Neuronal stem cell (in vitro differentiated cells): ENCODE measurements at regions not wholly inside any gene's neighbourhood (a gene's known extent, or its start where the extent isn't known, plus 50 kb on each side); places are given as distances from the start of the nearest gene placed in this dataset.

Source experiments
- DNase-seq: peaks from one replicate; pipeline ENCODE4 v3.0.0-alpha.2; 2013; ENCODE audit warnings: low spot score
- H2AFZ ChIP-seq: one replicate; pipeline ENCODE4 v1.6.1; 2013; ENCODE audit warnings: mild to moderate bottlenecking, low read length, inconsistent platforms
- H2AK5ac ChIP-seq: 2 replicates; pipeline ENCODE4 v1.6.1; 2013; ENCODE audit warnings: low read depth, mild to moderate bottlenecking, inconsistent platforms, low read length, moderate library complexity, mixed read lengths
- H2BK120ac ChIP-seq: 2 replicates; pipeline ENCODE4 v1.6.1; 2013; ENCODE audit warnings: low read depth, mild to moderate bottlenecking, inconsistent platforms, low read length, moderate library complexity, mixed read lengths
- H2BK12ac ChIP-seq: one replicate; pipeline ENCODE4 v1.6.1; 2013; ENCODE audit warnings: low read length, inconsistent platforms
- H2BK15ac ChIP-seq: 2 replicates; pipeline ENCODE4 v1.6.1; 2013; ENCODE audit warnings: mild to moderate bottlenecking, low read length, inconsistent platforms, mixed read lengths
- H2BK5ac ChIP-seq: one replicate; pipeline ENCODE4 v1.6.1; 2013; ENCODE audit warnings: inconsistent platforms, mild to moderate bottlenecking, low read length, moderate library complexity
- H3K14ac ChIP-seq: one replicate; pipeline ENCODE4 v1.6.1; 2013; ENCODE audit warnings: low read length, inconsistent platforms
- H3K18ac ChIP-seq: 2 replicates; pipeline ENCODE4 v1.6.1; 2013; ENCODE audit warnings: low read length, inconsistent platforms
- H3K23ac ChIP-seq: 2 replicates; pipeline ENCODE4 v1.6.1; 2013; ENCODE audit warnings: low read depth, mild to moderate bottlenecking, mixed read lengths, low read length, inconsistent platforms; ENCODE audit not compliant: poor library complexity
- H3K27ac ChIP-seq: replicated peaks from 3 replicates; pipeline ENCODE4 v1.5.1; 2013; ENCODE audit warnings: low read length, inconsistent platforms
- H3K27me3 ChIP-seq, 3 experiments: 2 replicates each; pipeline ENCODE4 v1.6.1; 2013; ENCODE audit warnings: low read length in 3 of 3, mild to moderate bottlenecking in 2 of 3, inconsistent platforms in 1 of 3, low read depth in 1 of 3, mixed read lengths in 1 of 3, moderate library complexity in 1 of 3; ENCODE audit not compliant: control insufficient read depth in 3 of 3, insufficient read depth in 3 of 3
- H3K36me3 ChIP-seq, 2 donors: replicated peaks in 1 of 2; 2 replicates each; pipeline ENCODE4 v1.6.1; 2013; ENCODE audit warnings: low read length in 2 of 2; ENCODE audit not compliant: control insufficient read depth in 2 of 2, insufficient read depth in 2 of 2
- H3K4ac ChIP-seq: 2 replicates; pipeline ENCODE4 v1.6.1; 2013; ENCODE audit warnings: inconsistent platforms, mild to moderate bottlenecking, low read length, moderate library complexity
- H3K4me1 ChIP-seq, 2 donors: 1 replicate in 1 of 2; 2 replicates in 1 of 2; pipeline ENCODE4 v1.6.1; 2013; ENCODE audit warnings: low read length in 2 of 2, low read depth in 1 of 2; ENCODE audit not compliant: control insufficient read depth in 2 of 2, insufficient read depth in 1 of 2
- H3K4me2 ChIP-seq: one replicate; pipeline ENCODE4 v1.6.1; 2013; ENCODE audit warnings: mild to moderate bottlenecking, low read length, inconsistent platforms; ENCODE audit not compliant: insufficient read depth, poor library complexity, severe bottlenecking
- H3K4me3 ChIP-seq, 2 donors: 2 replicates each; pipeline ENCODE4 v1.5.1; 2013; ENCODE audit warnings: low read length in 2 of 2, mild to moderate bottlenecking in 2 of 2, inconsistent platforms in 1 of 2, moderate library complexity in 1 of 2
- H3K79me1 ChIP-seq: one replicate; pipeline ENCODE4 v1.6.1; 2013; ENCODE audit warnings: low read depth, mild to moderate bottlenecking, inconsistent platforms, low read length, moderate library complexity
- H3K9ac ChIP-seq: one replicate; pipeline ENCODE4 v1.6.1; 2013; ENCODE audit warnings: mild to moderate bottlenecking, low read depth, low read length, inconsistent platforms; ENCODE audit not compliant: poor library complexity
- H3K9me3 ChIP-seq, 2 donors: replicated peaks in 1 of 2; 2 replicates each; pipeline versions ENCODE3 to v1.6.1; 2013; ENCODE audit warnings: low read length in 2 of 2, mild to moderate bottlenecking in 2 of 2, inconsistent platforms in 1 of 2, low read depth in 1 of 2, mixed read lengths in 1 of 2, moderate library complexity in 1 of 2; ENCODE audit not compliant: control insufficient read depth in 2 of 2, insufficient read depth in 1 of 2
- H4K8ac ChIP-seq: one replicate; pipeline ENCODE4 v1.6.1; 2013; ENCODE audit warnings: low read depth, mild to moderate bottlenecking, inconsistent platforms, low read length, moderate library complexity
- H4K91ac ChIP-seq: one replicate; pipeline ENCODE4 v1.6.1; 2013; ENCODE audit warnings: low read length, low read depth, mild to moderate bottlenecking, inconsistent platforms; ENCODE audit not compliant: poor library complexity
- WGBS, 2 donors: extraction: QIAGEN DNeasy Blood & Tissue Kit; methylation state at CpG; one replicate each; pipeline ENCODE4 v1.1.7; 2013; ENCODE audit warnings: missing lambda C conversion rate in 2 of 2, mixed read lengths in 1 of 2; ENCODE audit not compliant: insufficient read length in 2 of 2, insufficient replicate concordance in 1 of 2; ENCODE audit errors: extremely low coverage in 2 of 2; 5-methylcytosine and 5-hydroxymethylcytosine counted together

- H3K4me3 ChIP-seq: no peak overlapping the region
- no peak overlapping the region for H2BK12ac ChIP-seq
- no peak overlapping the region for H2AK5ac ChIP-seq
- no peak overlapping the region for H3K18ac ChIP-seq
- no peak overlapping the region for H3K4me2 ChIP-seq
- no peak overlapping the region for H2BK5ac ChIP-seq
- H4K91ac ChIP-seq: no peak overlapping the region
- H3K14ac ChIP-seq: no peak overlapping the region
- DNase-seq: no peak
- no peak overlapping the region for H3K9ac ChIP-seq
- H3K23ac ChIP-seq: no peak overlapping the region
- H3K79me1 ChIP-seq: no peaks in the 10 kb centered on the region
- H3K27ac ChIP-seq: no peak overlapping the region
- no peak overlapping the region for H2AFZ ChIP-seq
- peaks cover 0 to 2% of the 10 kb centered on the region in 2 donors for H3K9me3 ChIP-seq
- H3K36me3 ChIP-seq: no peaks in the 10 kb centered on the region
- no peak overlapping the region for H4K8ac ChIP-seq
- H3K4ac ChIP-seq: no peak overlapping the region
- H2BK15ac ChIP-seq: no peak overlapping the region
- H3K27me3 ChIP-seq: no peaks in the 10 kb centered on the region
- H3K4me1 ChIP-seq: peaks cover 0 to 2% of the 10 kb centered on the region in 2 donors
- no peak overlapping the region for H2BK120ac ChIP-seq
These were observed 308.6 kb upstream of the CPEB2 start for GRCh38 chr4:14693728-14694127.

DNA sequence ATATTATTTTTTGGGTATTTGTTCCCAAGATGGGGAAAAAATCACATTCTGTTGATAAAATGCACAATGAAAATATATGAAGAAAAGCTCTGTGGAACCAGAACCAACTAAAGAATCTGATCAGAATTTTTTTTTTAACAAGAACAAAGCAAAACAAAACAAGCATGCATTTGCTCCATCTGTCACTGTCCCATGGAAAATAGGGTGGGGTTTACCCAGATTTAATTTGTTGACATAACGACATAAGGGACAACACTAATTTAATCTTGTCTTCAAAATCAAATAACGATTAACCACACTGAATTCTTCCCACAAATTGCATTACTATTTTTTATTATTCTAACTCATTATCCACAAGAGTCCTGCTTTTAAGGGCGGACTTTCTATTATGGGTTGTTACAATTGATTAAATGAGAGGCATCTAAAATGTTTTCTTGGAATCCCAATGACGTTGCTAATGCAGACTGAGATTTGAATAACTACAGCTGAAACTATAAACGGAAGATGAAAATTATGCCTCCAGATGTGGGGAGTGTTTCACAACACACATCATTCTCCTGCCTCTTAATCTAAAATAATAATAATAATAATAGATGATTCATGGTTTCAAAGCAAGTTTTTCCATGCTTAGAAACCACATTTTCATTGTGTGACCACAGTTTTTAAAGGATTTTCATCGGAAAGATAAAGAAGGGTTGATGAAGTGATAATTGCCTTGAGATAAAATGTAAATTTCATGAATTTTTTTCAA is 307.0 kb upstream of the CPEB2 start:
- Histone ChIP-seq H3K4me1 (peaks cover 0 to 2% of the 10 kb centered on the region in 2 donors), H2BK120ac (no peak overlapping the region), H2AFZ (no peak overlapping the region), H3K36me3 (no peaks in the 10 kb centered on the region), H2BK15ac (no peak overlapping the region), H3K18ac (no peak overlapping the region), H3K9me3 (peaks cover 0 to 2% of the 10 kb centered on the region in 2 donors), H2BK5ac (no peak overlapping the region), H3K14ac (no peak overlapping the region), H3K27me3 (no peaks in the 10 kb centered on the region), H4K91ac (no peak overlapping the region), H3K4me2 (no peak overlapping the region), H2AK5ac (no peak overlapping the region), H3K27ac (no peak overlapping the region), H3K79me1 (no peaks in the 10 kb centered on the region), H3K9ac (no peak overlapping the region), H3K4ac (no peak overlapping the region), H3K23ac (no peak overlapping the region), H3K4me3 (no peak overlapping the region), H4K8ac (no peak overlapping the region), H2BK12ac (no peak overlapping the region)
- no peak for DNase-seq
- WGBS, 2 donors: 100% methylated on average over 1 of the region's 6 CpGs; no CpG with 5 or more reads in 1 of the 2 donors

DNA sequence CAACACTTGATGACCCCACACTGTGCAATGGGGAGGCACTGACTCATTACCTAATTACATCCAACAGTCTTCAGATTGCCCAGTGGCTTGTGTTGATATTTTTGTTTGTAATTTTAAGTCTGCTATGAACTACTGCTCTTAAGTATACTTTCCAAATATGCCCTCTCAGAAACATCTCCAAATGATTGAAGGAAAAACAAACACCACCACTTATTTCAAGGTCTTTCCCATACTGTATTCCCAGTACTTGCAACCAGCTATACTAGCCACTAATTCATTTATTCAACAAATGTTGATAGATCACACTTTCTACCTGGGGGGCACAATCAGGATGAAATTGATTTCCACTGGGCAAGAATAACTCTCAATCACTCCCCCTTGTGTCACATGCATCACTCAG is 302.2 kb upstream of the CPEB2 start:
- no peak for DNase-seq
- no peak overlapping the region for H4K8ac ChIP-seq
- H3K14ac ChIP-seq: no peak overlapping the region
- H3K4me3 ChIP-seq: no peak overlapping the region
- H3K79me1 ChIP-seq: no peaks in the 10 kb centered on the region
- no peak overlapping the region for H3K27ac ChIP-seq
- H2BK120ac ChIP-seq: no peak overlapping the region
- no peak overlapping the region for H3K9ac ChIP-seq
- no peaks in the 10 kb centered on the region for H3K36me3 ChIP-seq
- H2BK5ac ChIP-seq: no peak overlapping the region
- no peak overlapping the region for H2BK15ac ChIP-seq
- H3K27me3 ChIP-seq: no peaks in the 10 kb centered on the region
- no peak overlapping the region for H2AK5ac ChIP-seq
- no peak overlapping the region for H3K4me2 ChIP-seq
- H2BK12ac ChIP-seq: no peak overlapping the region
- H3K9me3 ChIP-seq: no peaks in the 10 kb centered on the region
- no peak overlapping the region for H3K23ac ChIP-seq
- no peak overlapping the region for H2AFZ ChIP-seq
- H3K4ac ChIP-seq: no peak overlapping the region
- no peak overlapping the region for H4K91ac ChIP-seq
- no peak overlapping the region for H3K18ac ChIP-seq
- H3K4me1 ChIP-seq: no peaks in the 10 kb centered on the region

- Histone ChIP-seq H3K23ac (no peak overlapping the region), H3K14ac (no peak overlapping the region), H2BK5ac (no peak overlapping the region), H3K79me1 (no peaks in the 10 kb centered on the region), H2BK120ac (no peak overlapping the region), H4K8ac (no peak overlapping the region), H3K9ac (no peak overlapping the region), H2AK5ac (no peak overlapping the region), H3K4me2 (no peak overlapping the region), H3K18ac (no peak overlapping the region), H3K36me3 (no peaks in the 10 kb centered on the region), H3K27ac (no peak overlapping the region), H3K9me3 (no peaks in the 10 kb centered on the region), H2BK12ac (no peak overlapping the region), H3K4me1 (no peaks in the 10 kb centered on the region), H2BK15ac (no peak overlapping the region), H3K27me3 (no peaks in the 10 kb centered on the region), H3K4ac (no peak overlapping the region), H4K91ac (no peak overlapping the region), H3K4me3 (no peak overlapping the region), H2AFZ (no peak overlapping the region)
- DNase-seq: no peak
- no CpG with 5 or more reads among the region's 3 CpGs for WGBS, 2 donors
These were observed 301.7 kb upstream of the CPEB2 start for GRCh38 chr4:14700544-14700943.
